NCI-H774 (cell line): ENCODE measurements at regions not wholly inside any gene's neighbourhood (a gene's known extent, or its start where the extent isn't known, plus 50 kb on each side); places are given as distances from the start of the nearest gene placed in this dataset.
"Not testable (repeated sequence)": the region's sequence is repeated elsewhere in the genome, so short reads cannot be mapped to it uniquely, and the experiment has no call there.

Experiments used
- DNase-seq: peaks from one replicate; lab custom pipeline; 2025; lab: John Stamatoyannopoulos, UW

DNA sequence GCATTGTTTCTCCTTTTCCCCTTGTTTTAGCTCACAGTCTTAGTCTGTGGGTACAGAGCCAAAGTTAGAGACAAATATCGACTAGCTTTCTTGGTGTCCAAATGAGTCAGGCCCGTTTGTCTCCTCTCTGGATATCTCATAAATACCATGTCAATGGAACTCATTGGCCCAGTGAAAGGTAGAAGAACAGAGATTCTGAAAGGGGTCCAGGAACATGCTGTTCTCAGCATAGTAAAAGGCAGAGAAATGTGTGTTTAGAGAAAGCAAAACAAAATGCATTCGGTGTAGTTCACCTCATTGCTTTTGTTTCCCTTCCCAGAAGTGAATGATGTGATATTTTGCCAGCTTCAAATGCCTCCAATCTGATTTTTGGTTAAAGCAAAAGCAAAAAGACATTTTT, 238.6 kb upstream of the SLC8A1 start:
- DNase-seq = no peak

DNA sequence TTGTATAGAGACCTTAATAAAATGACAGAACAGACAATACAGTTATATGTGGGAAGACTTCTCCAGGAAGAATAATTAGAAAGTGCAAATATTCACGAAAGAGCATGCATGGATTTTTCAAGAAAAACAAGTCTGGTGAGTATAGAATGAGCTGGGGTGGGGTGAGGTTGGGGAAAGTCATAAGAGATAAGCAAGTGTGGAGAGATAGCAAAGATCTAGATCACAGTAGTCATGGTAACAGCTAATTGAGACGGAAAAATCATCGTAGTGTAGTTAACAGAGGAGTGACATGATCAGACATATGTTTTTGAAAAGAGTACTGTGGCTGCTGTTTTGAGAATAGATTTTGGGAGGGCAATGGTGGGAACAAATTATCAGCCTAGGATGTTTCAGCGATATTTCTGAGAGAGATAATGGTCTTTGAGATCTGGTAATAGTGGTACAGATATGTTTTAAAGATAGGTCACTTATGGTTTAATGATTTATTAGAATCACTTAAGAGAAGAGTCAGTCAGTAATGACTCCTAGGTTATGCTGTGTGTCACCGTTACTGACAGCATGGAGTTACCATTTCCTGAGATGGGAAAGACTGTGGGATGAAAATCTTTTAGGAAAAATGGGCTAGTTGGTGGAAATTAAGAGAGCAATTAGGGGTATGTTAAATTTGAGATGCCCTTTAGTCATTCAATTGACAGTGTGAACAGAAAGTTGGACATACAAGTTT, 248.5 kb upstream of the SLC8A1 start:
- no peak for DNase-seq

DNA sequence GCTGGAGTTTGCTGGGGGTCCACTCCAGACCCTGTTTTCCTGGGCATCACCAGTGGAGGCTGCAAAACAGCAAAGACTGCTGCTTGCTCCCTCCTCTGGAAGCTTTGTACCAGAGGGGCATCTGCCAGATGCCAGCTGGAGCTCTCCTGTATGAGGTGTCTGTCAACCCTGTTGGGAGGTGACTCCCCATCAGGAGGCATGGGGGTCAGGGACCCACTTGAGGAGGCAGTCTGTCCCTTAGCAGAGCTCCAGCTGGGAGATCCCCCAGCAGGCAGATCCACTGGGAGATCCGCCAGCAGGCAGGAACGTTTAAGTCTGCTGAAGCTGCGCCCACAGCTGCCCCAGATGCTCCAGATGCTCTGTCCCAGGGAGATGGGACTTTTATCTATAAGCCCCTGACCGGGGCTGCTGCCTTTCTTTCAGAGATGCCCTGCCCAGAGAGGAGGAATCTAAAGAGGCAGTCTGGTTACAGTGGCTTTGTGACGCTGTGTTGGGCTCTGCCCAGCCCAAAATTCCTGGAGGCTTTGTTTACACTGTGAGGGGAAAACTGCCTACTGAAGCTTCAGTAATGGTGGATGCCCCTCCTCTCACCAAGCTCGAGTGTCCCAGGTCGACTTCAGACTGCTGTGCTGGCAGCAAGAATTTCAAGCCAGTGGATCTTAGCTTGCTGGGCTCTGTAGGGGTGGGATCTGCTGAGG, 260.5 kb upstream of the SLC8A1 start:
- DNase-seq = not testable (repeated sequence)

DNA sequence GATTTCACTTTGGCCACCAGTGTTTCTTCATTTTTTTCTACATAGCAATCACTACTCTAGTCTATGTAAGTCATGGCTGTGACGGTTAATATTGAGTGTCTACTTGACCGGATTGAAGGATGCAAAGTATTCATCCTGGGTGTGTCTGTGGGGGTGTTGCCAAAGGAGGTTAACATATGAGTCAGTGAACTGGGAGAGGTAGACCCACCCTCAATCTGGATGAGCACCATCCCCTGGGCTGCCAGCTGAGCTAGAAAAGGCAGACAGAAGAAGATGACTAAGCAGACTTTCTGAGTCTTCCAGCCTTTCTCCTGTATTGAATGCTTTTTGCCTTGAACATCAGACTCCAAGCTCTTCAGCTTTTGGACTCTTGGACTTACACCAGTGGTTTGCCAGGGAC, 265.0 kb upstream of the SLC8A1 start:
- DNase-seq = no peak

GRCh38 chr2:40719414-40719813, 267.5 kb upstream of the SLC8A1 start:
- DNase-seq = no peak

GRCh38 chr2:40721595-40721994, 269.7 kb upstream of the SLC8A1 start:
- no peak for DNase-seq

DNA sequence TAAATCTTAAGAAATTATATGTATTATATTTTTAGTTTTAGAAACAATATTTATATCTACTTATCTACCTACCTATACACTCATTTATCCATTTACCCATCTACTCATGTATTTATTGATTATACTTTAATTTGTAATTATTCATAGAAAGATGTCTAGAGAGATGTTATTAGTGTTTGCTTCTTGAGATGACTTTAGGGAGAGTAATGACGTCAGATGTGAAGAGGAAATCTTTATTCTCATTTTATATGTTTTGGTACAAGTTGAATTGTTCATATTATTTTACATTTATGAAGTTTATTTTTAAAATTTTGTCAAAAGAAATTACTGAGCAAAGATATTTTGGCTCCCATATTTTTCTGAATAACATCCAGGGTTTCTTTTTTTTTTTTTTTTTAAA, 271.3 kb upstream of the SLC8A1 start:
- no peak for DNase-seq

DNA sequence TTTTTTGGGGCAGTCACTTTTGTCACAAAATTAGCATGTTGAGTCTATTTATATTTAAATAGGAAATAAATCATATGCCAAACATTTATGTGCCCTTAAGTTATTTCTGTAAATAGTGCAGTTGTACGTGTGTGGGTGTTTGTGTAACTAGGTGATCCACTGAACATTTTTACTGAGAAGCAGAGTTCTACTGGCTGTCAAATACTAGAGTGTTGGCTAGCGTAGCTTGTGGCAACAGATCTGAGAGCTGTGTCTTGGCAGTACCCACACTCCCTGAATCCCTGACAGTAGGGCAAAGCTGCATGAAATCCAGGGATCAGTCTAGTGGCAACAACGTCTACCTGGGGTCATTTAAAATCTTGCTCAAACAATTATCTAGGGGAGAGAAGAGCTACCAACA, 273.1 kb upstream of the SLC8A1 start:
- DNase-seq = no peak

DNA sequence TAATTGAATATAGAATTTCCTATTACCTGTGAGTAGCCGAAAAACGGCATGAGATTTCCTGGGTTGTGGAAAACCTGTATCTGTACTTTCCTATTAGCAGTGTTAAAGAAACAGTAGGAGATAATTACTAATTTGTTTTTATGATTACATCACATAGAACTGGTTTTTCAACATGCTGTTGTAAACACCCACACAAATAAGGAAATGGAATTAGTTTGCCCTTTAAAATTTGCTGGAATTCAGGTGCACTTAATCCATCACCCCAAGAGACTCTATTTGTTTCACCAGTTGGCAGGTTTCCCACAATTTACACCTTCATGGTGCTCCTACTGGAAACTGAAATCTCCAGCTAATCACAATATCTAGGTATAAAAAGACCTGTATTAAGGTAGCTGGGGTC, 274.1 kb upstream of the SLC8A1 start:
- DNase-seq = no peak

- no peak for DNase-seq
Measured at GRCh38 chr2:40734797-40735196, 282.9 kb upstream of the SLC8A1 start.

DNA sequence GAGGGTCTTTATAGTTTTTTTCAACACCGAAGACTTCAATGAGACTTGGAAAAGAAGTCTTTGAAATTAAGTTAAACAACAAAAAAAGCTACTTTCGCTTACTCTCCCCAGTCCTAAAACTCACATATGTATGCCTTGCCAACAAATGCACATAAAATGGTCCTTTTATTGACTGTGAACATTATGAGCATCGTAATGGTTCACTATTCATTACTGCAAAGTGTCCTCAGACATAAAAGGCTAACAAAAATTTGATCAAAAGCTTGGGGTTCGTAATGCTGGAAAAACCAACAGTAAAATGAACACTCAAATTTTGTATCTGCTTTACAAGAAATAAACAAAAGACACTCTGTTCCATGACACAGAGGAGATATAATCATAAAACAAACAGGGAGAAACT, 285.3 kb upstream of the SLC8A1 start:
- no peak for DNase-seq

- no peak for DNase-seq
Measured at GRCh38 chr2:40740419-40740818, 288.5 kb upstream of the SLC8A1 start.

DNA sequence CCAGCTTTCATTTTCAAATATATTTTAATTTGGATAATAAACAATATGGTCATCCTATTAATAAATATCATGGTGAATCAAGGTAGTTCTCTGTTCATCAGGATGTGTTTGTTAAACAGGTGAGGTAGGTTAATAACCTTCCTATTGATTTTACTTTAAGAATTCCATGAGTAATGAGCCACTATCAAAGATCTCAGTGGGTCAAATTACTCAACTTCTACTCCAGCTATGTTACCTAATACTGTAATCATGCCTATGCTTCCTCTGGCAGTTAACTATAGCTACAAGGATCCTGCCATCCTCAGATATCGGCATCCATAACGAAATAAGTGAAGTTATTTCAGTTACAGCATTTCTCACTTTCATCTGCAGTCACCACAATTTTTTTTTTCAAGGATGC, 289.6 kb upstream of the SLC8A1 start:
- DNase-seq = no peak

DNA sequence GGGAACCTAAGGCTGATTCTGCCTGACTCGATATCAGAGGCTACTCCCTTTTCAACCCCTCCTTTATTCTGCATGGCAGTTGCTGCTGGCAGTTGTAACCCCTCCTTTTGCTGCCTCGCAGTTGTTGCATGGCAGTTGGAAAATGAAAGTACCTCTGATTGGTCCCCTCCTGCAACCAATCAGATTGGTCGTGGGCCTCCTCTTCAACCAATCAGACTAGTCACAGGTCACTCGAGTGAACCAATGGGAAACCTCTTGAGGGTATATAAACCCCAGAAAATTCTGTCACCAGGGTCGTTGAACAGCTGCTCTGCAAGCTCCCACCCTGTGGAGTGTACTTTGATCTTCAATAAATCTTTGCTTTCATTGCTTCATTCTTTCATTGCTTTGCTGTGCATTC, 294.3 kb upstream of the SLC8A1 start:
- DNase-seq = no peak

- DNase-seq = no peak
Measured at GRCh38 chr2:40751981-40752380, 300.1 kb upstream of the SLC8A1 start.

DNA sequence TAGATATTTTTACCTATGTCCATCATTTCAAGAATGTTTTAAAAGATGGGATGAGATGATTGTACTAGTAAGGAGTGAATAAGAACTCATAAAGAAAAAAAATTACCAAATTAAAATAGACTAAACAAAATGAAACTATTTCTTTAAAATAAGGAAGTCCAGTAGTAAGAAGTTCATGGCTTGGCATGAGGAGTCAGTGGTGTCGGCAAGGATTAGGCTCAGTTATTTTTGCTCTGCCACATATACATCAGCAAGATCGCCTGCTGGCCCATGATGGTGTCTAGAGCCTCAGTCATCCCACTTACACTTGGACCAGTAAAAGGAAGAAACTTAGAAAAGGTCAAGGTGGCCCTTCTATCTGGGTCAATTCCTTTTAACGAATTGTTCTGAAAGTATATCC, 300.9 kb upstream of the SLC8A1 start:
- no peak for DNase-seq

DNA sequence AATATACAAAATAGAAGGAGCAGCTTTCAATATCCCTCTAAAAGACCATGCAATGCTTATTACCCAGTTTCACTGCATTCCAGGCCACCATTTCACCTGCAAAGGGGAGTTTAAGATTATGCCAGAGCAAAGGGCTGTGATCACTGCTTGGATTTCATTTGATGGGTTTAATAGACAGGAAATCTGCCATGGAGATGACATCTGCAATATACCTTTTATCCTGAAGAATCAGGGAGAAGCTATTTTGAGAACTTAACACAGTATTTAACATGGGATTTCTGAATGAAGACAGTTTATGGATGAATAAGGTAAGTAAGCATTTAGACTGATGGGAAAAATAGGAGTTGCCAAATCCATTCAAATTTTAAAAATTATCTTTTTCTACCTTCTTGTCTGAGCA, 303.0 kb upstream of the SLC8A1 start:
- no peak for DNase-seq

GRCh38 chr2:40758401-40759155, 306.7 kb upstream of the SLC8A1 start:
- DNase-seq = no peak

GRCh38 chr2:40760071-40760666, 308.3 kb upstream of the SLC8A1 start:
- no peak for DNase-seq

GRCh38 chr2:40773291-40773690, 321.4 kb upstream of the SLC8A1 start:
- no peak for DNase-seq

- no peak for DNase-seq
Measured at GRCh38 chr2:40783704-40784103, 331.8 kb upstream of the SLC8A1 start.

- no peak for DNase-seq
Measured at GRCh38 chr2:40786636-40787035, 334.7 kb upstream of the SLC8A1 start.

- no peak for DNase-seq
Measured at GRCh38 chr2:40797120-40797519, 345.2 kb upstream of the SLC8A1 start.
